Lower leg skin (tissue), 4 donors: ENCODE measurements at regions not wholly inside any gene's neighbourhood (a gene's known extent, or its start where the extent isn't known, plus 50 kb on each side); places are given as distances from the start of the nearest gene placed in this dataset.

Experiments
- DNase-seq, 2 donors: peaks; one replicate each; pipeline ENCODE4 v3.0.0-alpha.2; 2019; ENCODE audit warnings: low spot score in 2 of 2
- H3K4me3 ChIP-seq: fragments of 200-600 bp; sonication (generic); 2 replicates; pipeline ENCODE4 v1.5.1; 2017; ENCODE audit warnings: mild to moderate bottlenecking, low read depth; ENCODE audit not compliant: poor library complexity, severe bottlenecking
- CTCF ChIP-seq, 3 donors: fragments of 450-650 bp; IDR thresholded peaks; one replicate each; pipeline ENCODE4 v1.5.1; 2016; ENCODE audit warnings: antibody characterized with exemption in 3 of 3, mild to moderate bottlenecking in 3 of 3, moderate library complexity in 2 of 3
- POLR2A ChIP-seq, 2 donors: fragments of 450-650 bp; IDR thresholded peaks; one replicate each; pipeline ENCODE4 v1.6.1; 2016 to 2017; ENCODE audit warnings: antibody characterized with exemption in 2 of 2, mild to moderate bottlenecking in 1 of 2, moderate library complexity in 1 of 2
- WGBS, 2 donors: methylation state at CpG; one replicate each; pipeline ENCODE4 v1.1.5; 2018; 5-methylcytosine and 5-hydroxymethylcytosine counted together
- intact Hi-C: fragments of 100-400 bp; cut with DNase I; formaldehyde crosslinking; loops from one replicate; pipeline ENCODE4 v1.15.0; 2023; ENCODE audit warnings: low total_unique reads

DNA sequence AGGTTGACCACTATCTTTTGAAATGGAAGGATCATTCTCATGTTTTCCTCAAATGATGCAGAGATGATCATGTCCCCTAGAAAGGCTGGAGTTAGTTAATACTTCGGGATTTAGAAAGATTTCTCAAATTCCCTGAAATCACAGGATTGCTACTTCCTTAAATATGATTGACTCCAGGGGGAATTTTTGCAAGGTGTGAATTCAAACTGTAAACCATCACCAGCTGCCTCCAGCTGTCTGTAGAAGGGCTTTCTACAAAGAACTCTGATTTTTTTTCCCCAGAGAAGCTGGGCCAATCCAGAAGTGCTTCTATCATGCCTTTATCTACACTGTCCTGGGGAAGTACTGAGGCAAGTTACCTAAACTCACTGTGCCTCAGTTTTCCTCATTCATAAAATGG, 114.5 kb downstream of the EDN1 start:
- 50 to 83% methylated on average over 1 of the region's 1 CpG for WGBS, 2 donors
- intact Hi-C loops, result no loop called here
- TF ChIP-seq CTCF (IDR thresholded peaks at IDR 0.05) (no peak), POLR2A (IDR thresholded peaks at IDR 0.05) (no peak)
- no peak for DNase-seq
- no peak overlapping the region for H3K4me3 ChIP-seq

- intact Hi-C loops, result no loop called here
- no peak overlapping the region for H3K4me3 ChIP-seq
- 76 to 85% methylated on average over 9 of the region's 9 CpGs for WGBS, 2 donors
These were observed 118.6 kb downstream of the EDN1 start for GRCh38 chr6:12408752-12409151.

DNA sequence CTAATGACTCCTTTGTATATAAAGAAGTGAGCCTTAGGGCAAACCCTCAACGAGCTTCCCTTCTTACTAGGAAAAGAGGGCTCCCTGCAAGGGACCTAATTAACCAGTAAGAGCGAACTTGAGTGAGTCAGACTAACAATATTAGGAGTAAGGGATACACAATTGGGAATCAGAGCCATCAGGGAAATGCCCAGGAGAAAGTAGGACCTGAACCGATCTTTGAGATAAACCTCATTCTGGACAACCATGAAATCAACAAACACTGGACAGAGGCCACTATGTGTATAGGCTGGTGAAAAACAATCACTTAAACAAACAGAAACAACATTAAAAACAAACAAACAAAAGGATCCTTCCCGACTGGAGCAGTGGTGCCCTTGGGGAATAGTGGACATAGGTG, 120.8 kb downstream of the EDN1 start:
- H3K4me3 ChIP-seq, result no peak overlapping the region
- 68 to 94% methylated on average over 4 of the region's 4 CpGs for WGBS, 2 donors
- intact Hi-C loops, result no loop called here
- DNase-seq, result no peak
- TF ChIP-seq CTCF (IDR thresholded peaks at IDR 0.05), result no peak
- no peak for TF ChIP-seq POLR2A (IDR thresholded peaks at IDR 0.05)

More at GRCh38 chr6:12408752-12409151, 118.6 kb downstream of the EDN1 start:
- no peak for DNase-seq
- TF ChIP-seq CTCF (IDR thresholded peaks at IDR 0.05) (no peak), POLR2A (IDR thresholded peaks at IDR 0.05) (no peak)

GRCh38 chr6:12414096-12414675, 124.0 kb downstream of the EDN1 start:
- no peak overlapping the region for H3K4me3 ChIP-seq
- TF ChIP-seq POLR2A (IDR thresholded peaks at IDR 0.05), result no peak
- no peak for TF ChIP-seq CTCF (IDR thresholded peaks at IDR 0.05)
- intact Hi-C loops, result no loop called here
- WGBS, 2 donors, result 94 to 97% methylated on average over 4 of the region's 4 CpGs
- DNase-seq, result no peak

GRCh38 chr6:12415980-12416598, 125.9 kb downstream of the EDN1 start:
- H3K4me3 ChIP-seq, result no peak overlapping the region
- no peak for DNase-seq
- TF ChIP-seq POLR2A (IDR thresholded peaks at IDR 0.05) (no peak), CTCF (IDR thresholded peaks at IDR 0.05) (no peak)
- 83 to 87% methylated on average over 2 of the region's 2 CpGs for WGBS, 2 donors
- intact Hi-C loops, result no loop called here

DNA sequence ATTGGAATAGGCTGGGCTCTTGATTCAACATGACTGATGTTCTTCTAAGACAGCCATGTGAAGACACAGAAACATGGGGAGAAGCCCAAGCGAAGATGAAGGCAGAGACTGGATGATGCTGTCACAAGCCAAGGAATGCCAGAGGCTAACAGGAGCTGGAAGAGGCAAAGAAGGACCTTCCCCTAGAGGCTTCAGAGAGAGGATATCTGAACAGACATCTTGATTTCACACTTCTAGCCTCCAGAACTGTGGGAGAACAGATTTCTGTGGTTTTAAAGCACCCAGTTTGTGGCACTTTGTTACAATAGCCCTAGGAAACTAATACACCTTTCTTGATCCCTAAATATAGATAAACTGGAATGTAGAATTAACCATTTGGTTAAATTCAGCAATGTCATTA, 127.0 kb downstream of the EDN1 start:
- intact Hi-C loops, result no loop called here
- TF ChIP-seq POLR2A (IDR thresholded peaks at IDR 0.05) (no peak), CTCF (IDR thresholded peaks at IDR 0.05) (no peak)
- 90 to 93% methylated on average over 1 of the region's 1 CpG for WGBS, 2 donors
- H3K4me3 ChIP-seq, result no peak overlapping the region
- no peak for DNase-seq
